GM12878 (cell line): ENCODE measurements at regions not wholly inside any gene's neighbourhood (a gene's known extent, or its start where the extent isn't known, plus 50 kb on each side); places are given as distances from the start of the nearest gene placed in this dataset.

Source experiments
- ATAC-seq: fragments of 200-7000 bp; cut with Tn5 transposase; 3 replicates; pipeline ENCODE4 v1.9.1; 2020; ENCODE audit warnings: mild to moderate bottlenecking, moderate library complexity
- BruUV-seq: library from RNA; stranded (reverse); fragments of 400-500 nt; replicated peaks from 2 replicates; lab custom pipeline; 2021; lab: Mats Ljungman, UMichigan
- CTCF ChIA-PET: fragments of 300-600 bp; sonication (Branson Sonifier 250); formaldehyde crosslinking; extraction: SDS; loops from one replicate; lab custom pipeline; 2021; ENCODE audit warnings: inconsistent platforms; lab: Yijun Ruan, JAX
- POLR2A ChIA-PET: fragments of 350-600 bp; formaldehyde crosslinking; extraction: SDS; loops from one replicate; lab custom pipeline; 2021; ENCODE audit warnings: inconsistent platforms; lab: Charles Lee
- RAD21 ChIA-PET: fragments of 300-600 bp; sonication (Branson Sonifier 250); formaldehyde crosslinking; loops from one replicate; lab custom pipeline; 2023; ENCODE audit warnings: antibody characterized with exemption; ENCODE audit not compliant: unreplicated experiment; lab: Charles Lee
- SMC1A ChIA-PET: fragments of 300-600 bp; sonication (Branson Sonifier 250); formaldehyde crosslinking; loops from one replicate; lab custom pipeline; 2023; ENCODE audit not compliant: unreplicated experiment, uncharacterized antibody; lab: Charles Lee
- DNase-seq: peaks from one replicate; pipeline ENCODE4 v3.0.0-alpha.2; 2011; ENCODE audit warnings: low read depth, low spot score
- FAIRE-seq: peaks from 3 replicates; lab custom pipeline; 2011; peaks lifted over from hg19 to GRCh38; lab: Jason Lieb, UNC
- H2AFZ ChIP-seq: 2 replicates; pipeline ENCODE4 v1.6.0; 2011; ENCODE audit warnings: low read depth, low read length, control low read depth; ENCODE audit not compliant: control insufficient read depth
- H3K27ac ChIP-seq: 2 replicates; pipeline ENCODE4 v1.5.1; 2011; ENCODE audit warnings: control low read depth; ENCODE audit not compliant: control insufficient read depth, insufficient read depth
- H3K27me3 ChIP-seq, 2 experiments: replicated peaks in 1 of 2; 2 replicates each; pipeline versions ENCODE4 v1.6.0 to v1.6.1; 2011; ENCODE audit warnings: low read length in 1 of 2; ENCODE audit not compliant: control insufficient read depth in 2 of 2, insufficient read depth in 2 of 2
- H3K36me3 ChIP-seq, 2 experiments: 2 replicates each; pipeline ENCODE4 v1.5.1; 2011; ENCODE audit warnings: low read length in 1 of 2; ENCODE audit not compliant: control insufficient read depth in 2 of 2, insufficient read depth in 2 of 2
- H3K4me1 ChIP-seq: 2 replicates; pipeline ENCODE4 v1.6.1; 2011; ENCODE audit warnings: mild to moderate bottlenecking, low read length, moderate library complexity, mixed read lengths; ENCODE audit not compliant: control insufficient read depth, insufficient read depth
- H3K4me2 ChIP-seq: 2 replicates; pipeline ENCODE4 v1.6.0; 2011; ENCODE audit warnings: control low read depth; ENCODE audit not compliant: control insufficient read depth, insufficient read depth
- H3K4me3 ChIP-seq: fragments of 200-600 bp; sonication (generic); 2 replicates; pipeline ENCODE4 v1.5.1; 2016
- H3K79me2 ChIP-seq: 2 replicates; pipeline ENCODE4 v1.6.0; 2011; ENCODE audit warnings: low read length; ENCODE audit not compliant: control insufficient read depth, insufficient read depth
- H3K9ac ChIP-seq: 2 replicates; pipeline ENCODE4 v1.8.0; 2011; ENCODE audit warnings: low read length, control low read depth, mixed read lengths; ENCODE audit not compliant: control insufficient read depth, insufficient read depth
- H3K9me3 ChIP-seq: replicated peaks from 3 replicates; pipeline ENCODE4 v1.5.1; 2011; ENCODE audit warnings: mild to moderate bottlenecking, low read length; ENCODE audit not compliant: control insufficient read depth, insufficient read depth
- H4K20me1 ChIP-seq: 2 replicates; pipeline ENCODE4 v1.6.0; 2011; ENCODE audit not compliant: control insufficient read depth, insufficient read depth
- EZH2 ChIP-seq: IDR thresholded peaks from 2 replicates; pipeline ENCODE4 v1.6.1; 2012; ENCODE audit warnings: low read depth, mild to moderate bottlenecking, control low read depth, inconsistent platforms, low read length, borderline replicate concordance; ENCODE audit not compliant: control insufficient read depth
- JUND ChIP-seq: IDR thresholded peaks from 2 replicates; pipeline ENCODE4 v1.6.1; 2012; ENCODE audit warnings: low read depth, mild to moderate bottlenecking, low read length, improper control_type of control experiment, moderate library complexity
- MTA3 ChIP-seq: IDR thresholded peaks from 2 replicates; pipeline ENCODE4 v1.6.1; 2012; ENCODE audit warnings: low read length, inconsistent platforms, borderline replicate concordance
- NR2C2 ChIP-seq: IDR thresholded peaks from 2 replicates; pipeline ENCODE4 v1.6.1; 2011; ENCODE audit warnings: borderline replicate concordance, low read depth; ENCODE audit not compliant: control insufficient read depth, insufficient read length
- POLR2AphosphoS2 ChIP-seq: IDR thresholded peaks from 2 replicates; pipeline ENCODE4 v1.6.1; 2011; ENCODE audit warnings: low read depth, mild to moderate bottlenecking, low read length, improper control_type of control experiment, moderate library complexity
- RBBP5 ChIP-seq: fragments of 200-600 bp; sonication (generic); conservative IDR thresholded peaks from 2 replicates; pipeline ENCODE4 v1.6.1; 2016
- SMC3 ChIP-seq: IDR thresholded peaks from 2 replicates; pipeline ENCODE4 v1.6.1; 2011; ENCODE audit warnings: low read length, improper control_type of control experiment, borderline replicate concordance
- SUZ12 ChIP-seq: fragments of 200-600 bp; sonication (generic); IDR thresholded peaks from one replicate; pipeline ENCODE4 v1.6.1; 2018; ENCODE audit warnings: antibody characterized with exemption, mild to moderate bottlenecking; ENCODE audit not compliant: unreplicated experiment
- ZZZ3 ChIP-seq: IDR thresholded peaks from 2 replicates; pipeline ENCODE4 v1.6.1; 2011; ENCODE audit warnings: low read depth; ENCODE audit not compliant: control insufficient read depth, insufficient read length
- WGBS: methylation state at CpG from one replicate; pipeline ENCODE4 v1.1.6; 2016; ENCODE audit warnings: low lambda C conversion rate; ENCODE audit not compliant: insufficient replicate concordance, insufficient coverage; ENCODE audit errors: missing lambda C conversion rate; 5-methylcytosine and 5-hydroxymethylcytosine counted together
- in situ Hi-C: fragments of 300-500 bp; cut with MboI; formaldehyde crosslinking; loops from 9 replicates; pipeline ENCODE4 v1.14.3; 2018; ENCODE audit warnings: mixed read lengths
- intact Hi-C: fragments of 100-400 bp; cut with micrococcal nuclease; formaldehyde crosslinking; loops from one replicate; pipeline ENCODE4 v1.14.2; 2022; ENCODE audit not compliant: unreplicated experiment
- TF ChIP-seq, protein P1 (sequence below), 3 experiments: IDR thresholded peaks in 2 of 3; conservative IDR thresholded peaks in 1 of 3; 2 replicates each; pipeline ENCODE4 v1.5.1; 2011; ENCODE audit warnings: low read depth in 3 of 3, low read length in 3 of 3, mild to moderate bottlenecking in 3 of 3, control low read depth in 2 of 3, moderate library complexity in 2 of 3, inconsistent platforms in 1 of 3, mixed read lengths in 1 of 3; ENCODE audit not compliant: control insufficient read depth in 2 of 3, insufficient read depth in 1 of 3; ENCODE audit errors: extremely low read depth in 1 of 3
- TF ChIP-seq, protein P2 (sequence below): fragments of 450-650 bp; IDR thresholded peaks from 2 replicates; pipeline ENCODE4 v1.6.1; 2017; ENCODE audit warnings: borderline replicate concordance
- TF ChIP-seq, protein P3 (sequence below): IDR thresholded peaks from 2 replicates; pipeline ENCODE4 v1.6.1; 2011; ENCODE audit warnings: borderline replicate concordance, low read depth, mild to moderate bottlenecking, moderate library complexity, low read length; ENCODE audit not compliant: insufficient read depth, poor library complexity, severe bottlenecking

DNA sequence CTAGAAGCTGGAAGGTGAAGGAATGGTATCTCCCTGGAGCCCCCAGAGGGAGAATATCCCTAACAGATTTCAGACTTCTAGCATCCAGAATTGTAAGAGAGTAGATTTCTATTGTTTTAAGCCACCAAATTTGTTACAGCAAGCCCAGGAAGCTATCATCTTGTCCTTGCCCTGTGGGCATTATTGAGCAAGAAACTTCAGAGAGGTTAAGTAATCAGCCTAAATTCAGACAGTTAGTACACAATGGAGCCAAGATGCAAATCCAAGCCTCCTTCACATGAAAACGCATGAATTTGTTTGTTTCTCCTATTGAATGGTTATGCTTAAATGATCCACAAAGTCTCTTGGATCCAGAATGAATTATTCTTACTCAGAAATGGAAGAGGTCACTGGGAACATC, 55.2 kb upstream of the TRIB2 start:
- Histone ChIP-seq H3K79me2 (no peaks in the 10 kb centered on the region), H3K27ac (no peak overlapping the region), H3K9ac (no peak overlapping the region), H4K20me1 (no peaks in the 10 kb centered on the region), H3K27me3 (no peaks in the 10 kb centered on the region), H2AFZ (no peak overlapping the region), H3K4me3 (no peak overlapping the region), H3K4me1 (no peaks in the 10 kb centered on the region), H3K9me3 (no peaks in the 10 kb centered on the region; the same call in 2 of the 3 replicates), H3K4me2 (no peak overlapping the region), H3K36me3 (no peaks in the 10 kb centered on the region)
- WGBS = 5% methylated on average over 1 of the region's 1 CpG
- FAIRE-seq = no peak
- no peak for DNase-seq
- no peak for TF ChIP-seq JUND
- TF ChIP-seq EZH2 = no peak
- TF ChIP-seq NR2C2 = no peak
- no peak for TF ChIP-seq ZZZ3
- TF ChIP-seq SUZ12 = no peak
- TF ChIP-seq, protein P1, sequence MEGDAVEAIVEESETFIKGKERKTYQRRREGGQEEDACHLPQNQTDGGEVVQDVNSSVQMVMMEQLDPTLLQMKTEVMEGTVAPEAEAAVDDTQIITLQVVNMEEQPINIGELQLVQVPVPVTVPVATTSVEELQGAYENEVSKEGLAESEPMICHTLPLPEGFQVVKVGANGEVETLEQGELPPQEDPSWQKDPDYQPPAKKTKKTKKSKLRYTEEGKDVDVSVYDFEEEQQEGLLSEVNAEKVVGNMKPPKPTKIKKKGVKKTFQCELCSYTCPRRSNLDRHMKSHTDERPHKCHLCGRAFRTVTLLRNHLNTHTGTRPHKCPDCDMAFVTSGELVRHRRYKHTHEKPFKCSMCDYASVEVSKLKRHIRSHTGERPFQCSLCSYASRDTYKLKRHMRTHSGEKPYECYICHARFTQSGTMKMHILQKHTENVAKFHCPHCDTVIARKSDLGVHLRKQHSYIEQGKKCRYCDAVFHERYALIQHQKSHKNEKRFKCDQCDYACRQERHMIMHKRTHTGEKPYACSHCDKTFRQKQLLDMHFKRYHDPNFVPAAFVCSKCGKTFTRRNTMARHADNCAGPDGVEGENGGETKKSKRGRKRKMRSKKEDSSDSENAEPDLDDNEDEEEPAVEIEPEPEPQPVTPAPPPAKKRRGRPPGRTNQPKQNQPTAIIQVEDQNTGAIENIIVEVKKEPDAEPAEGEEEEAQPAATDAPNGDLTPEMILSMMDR (IDR thresholded peaks at IDR 0.05 in 2 of 3, conservative IDR thresholded peaks at IDR 0.05 in 1 of 3; ENCODE audit: control insufficient read depth in 2 of 3, extremely low read depth in 1 of 3, insufficient read depth in 1 of 3, low read depth in 3 of 3, low read length in 3 of 3) = no peak
- no peak for TF ChIP-seq POLR2AphosphoS2
- TF ChIP-seq, protein P2, sequence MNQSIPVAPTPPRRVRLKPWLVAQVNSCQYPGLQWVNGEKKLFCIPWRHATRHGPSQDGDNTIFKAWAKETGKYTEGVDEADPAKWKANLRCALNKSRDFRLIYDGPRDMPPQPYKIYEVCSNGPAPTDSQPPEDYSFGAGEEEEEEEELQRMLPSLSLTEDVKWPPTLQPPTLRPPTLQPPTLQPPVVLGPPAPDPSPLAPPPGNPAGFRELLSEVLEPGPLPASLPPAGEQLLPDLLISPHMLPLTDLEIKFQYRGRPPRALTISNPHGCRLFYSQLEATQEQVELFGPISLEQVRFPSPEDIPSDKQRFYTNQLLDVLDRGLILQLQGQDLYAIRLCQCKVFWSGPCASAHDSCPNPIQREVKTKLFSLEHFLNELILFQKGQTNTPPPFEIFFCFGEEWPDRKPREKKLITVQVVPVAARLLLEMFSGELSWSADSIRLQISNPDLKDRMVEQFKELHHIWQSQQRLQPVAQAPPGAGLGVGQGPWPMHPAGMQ = no peak
- no peak for TF ChIP-seq MTA3
- TF ChIP-seq SMC3 = no peak
- TF ChIP-seq RBBP5 = no peak
- TF ChIP-seq, protein P3, sequence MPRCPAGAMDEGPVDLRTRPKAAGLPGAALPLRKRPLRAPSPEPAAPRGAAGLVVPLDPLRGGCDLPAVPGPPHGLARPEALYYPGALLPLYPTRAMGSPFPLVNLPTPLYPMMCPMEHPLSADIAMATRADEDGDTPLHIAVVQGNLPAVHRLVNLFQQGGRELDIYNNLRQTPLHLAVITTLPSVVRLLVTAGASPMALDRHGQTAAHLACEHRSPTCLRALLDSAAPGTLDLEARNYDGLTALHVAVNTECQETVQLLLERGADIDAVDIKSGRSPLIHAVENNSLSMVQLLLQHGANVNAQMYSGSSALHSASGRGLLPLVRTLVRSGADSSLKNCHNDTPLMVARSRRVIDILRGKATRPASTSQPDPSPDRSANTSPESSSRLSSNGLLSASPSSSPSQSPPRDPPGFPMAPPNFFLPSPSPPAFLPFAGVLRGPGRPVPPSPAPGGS = no peak
- ChIA-PET POLR2A (no interaction called here), SMC1A (interaction anchor here (1.3 kb wide), 1 partner anchor 16 kb away, joined by 5 read pairs; no protein-coding TSS in a partner anchor), RAD21 (no interaction called here), CTCF (no interaction called here)
- intact Hi-C loops (no loop called here), in situ Hi-C loops (no loop called here)
- no peak for ATAC-seq
- no TSS peak for BruUV-seq
